Stimulated activated CD8-positive, alpha-beta memory T cell treated with anti-CD3 and anti-CD28 coated beads, Interleukin-4, amount 100 ng/mL, for 48 hours (primary cell): ENCODE measurements at regions not wholly inside any gene's neighbourhood (a gene's known extent, or its start where the extent isn't known, plus 50 kb on each side); places are given as distances from the start of the nearest gene placed in this dataset.

ENCODE experiments used
- DNase-seq: peaks from one replicate; pipeline ENCODE4 v3.0.0-alpha.2; 2020

- no peak for DNase-seq
Observed at GRCh38 chr4:128524311-128524710, 236.7 kb upstream of the PGRMC2 start.

DNA sequence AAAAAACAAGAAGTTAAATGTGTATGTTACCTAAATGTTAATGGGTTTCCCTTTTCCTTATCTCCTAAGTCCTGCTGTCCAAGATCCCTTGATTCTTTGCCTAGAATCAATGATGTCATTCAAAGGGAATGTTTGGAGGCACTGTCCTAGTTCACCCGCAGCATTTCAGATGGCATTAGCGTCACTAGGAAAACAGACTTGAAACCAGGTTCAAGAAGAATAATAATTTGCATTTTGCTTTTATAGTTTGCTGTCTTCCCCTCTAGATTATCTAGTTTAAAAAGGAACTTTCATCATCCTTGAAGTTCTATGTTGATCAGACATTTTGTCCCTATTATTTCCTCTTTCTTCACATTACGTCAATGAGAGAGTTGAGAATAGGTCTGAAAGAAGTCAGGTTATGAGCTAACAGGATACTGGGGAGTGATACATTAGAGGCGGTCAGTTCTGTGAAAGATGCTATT, 234.1 kb upstream of the PGRMC2 start:
- no peak for DNase-seq

DNA sequence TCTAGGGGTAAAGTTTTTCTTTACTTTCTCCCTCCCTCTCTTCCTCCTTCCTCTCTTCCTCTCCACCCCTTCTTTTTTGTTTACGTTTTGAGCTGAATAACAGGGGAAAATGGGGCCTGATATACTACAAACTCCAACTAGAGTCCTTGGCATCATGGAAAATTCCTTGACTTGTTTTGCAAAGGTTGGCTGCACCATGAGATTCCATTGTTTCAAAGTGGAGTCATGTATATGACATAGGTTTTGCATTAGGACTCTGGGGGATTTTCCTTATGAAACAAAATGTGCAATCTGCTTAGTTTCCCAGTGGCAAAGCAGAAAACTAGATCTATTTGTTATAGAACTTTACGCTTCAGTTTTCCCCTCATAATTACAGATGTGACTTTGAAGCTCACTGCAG, 233.5 kb upstream of the PGRMC2 start:
- DNase-seq = no peak

GRCh38 chr4:128519163-128519830, 231.7 kb upstream of the PGRMC2 start:
- no peak for DNase-seq

DNA sequence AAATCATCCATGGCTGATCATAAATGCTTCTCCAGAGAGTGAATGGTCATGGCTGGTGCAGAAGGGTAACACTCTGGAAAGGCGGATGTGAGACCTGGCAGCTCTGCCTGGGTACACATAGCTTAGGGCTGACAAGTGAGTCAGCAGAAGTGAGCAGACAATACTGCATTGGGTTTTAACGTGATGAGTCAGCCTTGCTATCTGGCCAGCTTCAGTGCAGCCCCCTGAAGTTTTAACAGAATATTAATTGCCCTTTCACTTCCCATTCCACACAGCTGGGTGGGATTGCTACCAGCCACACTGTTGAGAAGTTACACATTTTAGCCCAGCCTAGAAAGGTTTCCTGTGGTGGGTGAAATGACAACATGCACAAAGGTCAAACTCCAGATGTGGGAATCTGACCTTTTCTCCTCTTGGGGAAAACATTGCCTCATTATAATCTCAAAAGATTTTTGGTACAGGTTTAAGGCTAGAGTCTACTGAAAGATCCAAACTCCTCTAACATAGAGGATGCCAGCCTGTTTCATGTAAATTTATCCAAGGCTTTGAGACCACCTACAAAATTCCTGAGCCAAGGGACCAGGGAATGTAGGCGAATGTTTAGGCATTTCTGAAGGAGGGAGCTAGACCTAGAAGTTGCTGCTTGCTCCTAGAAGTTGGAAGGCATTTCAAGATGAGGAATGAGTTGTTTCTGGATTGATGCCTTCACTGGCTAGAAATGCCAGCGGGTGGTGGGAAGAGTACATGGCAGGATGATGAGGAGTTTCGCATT, 230.3 kb upstream of the PGRMC2 start:
- no peak for DNase-seq

DNA sequence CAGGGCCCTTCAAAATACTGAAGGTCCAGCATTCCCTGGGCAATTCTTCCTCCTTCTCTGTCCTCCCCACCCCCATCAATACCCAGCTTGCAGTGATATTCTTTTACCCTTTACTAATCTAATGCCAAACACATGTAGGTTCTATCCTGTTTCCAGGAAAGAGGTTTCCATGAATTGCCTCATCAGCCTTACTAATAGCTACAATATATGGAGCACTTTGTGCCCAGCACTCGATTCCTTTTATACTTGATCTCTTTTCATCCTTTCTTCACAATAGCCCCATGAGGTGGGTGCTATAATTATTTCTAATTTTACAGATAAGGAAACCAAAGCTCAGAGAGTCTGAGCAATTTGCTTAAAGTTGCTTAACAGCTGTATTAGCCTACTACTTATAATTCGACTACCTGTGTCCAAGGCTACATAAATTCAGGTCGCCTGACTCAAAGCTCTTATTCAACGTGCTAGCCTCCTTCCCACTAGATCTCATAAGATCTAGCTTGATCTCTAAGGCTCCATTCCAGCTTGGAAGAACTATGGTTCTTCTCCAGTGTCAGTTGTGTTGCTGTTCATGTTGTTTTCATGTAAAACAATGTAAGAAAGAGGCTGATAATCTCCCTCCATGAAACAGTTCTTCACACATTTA, 229.6 kb upstream of the PGRMC2 start:
- DNase-seq = no peak

- no peak for DNase-seq
Observed at GRCh38 chr4:128516301-128516969, 228.8 kb upstream of the PGRMC2 start.

DNA sequence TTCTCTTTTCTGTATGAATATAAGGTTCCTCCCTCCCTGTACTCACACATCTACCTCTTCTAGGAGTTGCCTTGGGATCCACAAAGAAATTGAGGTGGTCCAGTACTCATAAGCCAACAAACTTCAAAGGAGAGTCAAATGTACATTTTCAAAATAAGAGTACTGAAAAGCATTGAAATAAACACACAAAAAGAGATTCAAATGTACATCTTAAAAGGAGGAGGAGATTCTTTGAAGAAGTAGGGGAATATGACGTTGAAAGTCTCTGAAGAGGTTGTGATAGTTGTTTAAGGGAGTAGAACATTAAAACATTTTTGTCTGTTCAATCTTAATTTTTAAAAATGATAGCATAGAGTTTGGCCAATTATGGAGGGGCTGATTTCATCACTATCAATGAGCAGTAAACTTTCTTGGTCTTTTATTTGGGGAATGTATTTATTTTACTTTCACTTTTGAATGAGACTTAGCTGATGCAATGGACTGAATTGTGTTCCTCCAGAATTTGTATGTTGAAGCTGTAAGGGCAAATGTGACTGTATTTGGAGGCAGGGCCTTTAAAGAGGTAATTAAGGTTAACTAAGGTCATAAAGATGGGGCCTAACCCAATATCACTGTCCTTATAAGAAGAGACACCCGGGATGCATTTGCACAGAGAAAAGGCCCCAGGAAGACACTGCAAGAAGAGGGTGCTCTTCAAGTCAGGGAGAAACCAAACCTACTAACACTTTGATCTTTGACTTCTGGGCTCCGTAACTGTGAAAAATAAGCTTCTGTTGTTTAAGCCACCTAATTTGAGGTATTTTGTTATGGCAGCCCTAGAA, 226.3 kb upstream of the PGRMC2 start:
- DNase-seq = no peak

DNA sequence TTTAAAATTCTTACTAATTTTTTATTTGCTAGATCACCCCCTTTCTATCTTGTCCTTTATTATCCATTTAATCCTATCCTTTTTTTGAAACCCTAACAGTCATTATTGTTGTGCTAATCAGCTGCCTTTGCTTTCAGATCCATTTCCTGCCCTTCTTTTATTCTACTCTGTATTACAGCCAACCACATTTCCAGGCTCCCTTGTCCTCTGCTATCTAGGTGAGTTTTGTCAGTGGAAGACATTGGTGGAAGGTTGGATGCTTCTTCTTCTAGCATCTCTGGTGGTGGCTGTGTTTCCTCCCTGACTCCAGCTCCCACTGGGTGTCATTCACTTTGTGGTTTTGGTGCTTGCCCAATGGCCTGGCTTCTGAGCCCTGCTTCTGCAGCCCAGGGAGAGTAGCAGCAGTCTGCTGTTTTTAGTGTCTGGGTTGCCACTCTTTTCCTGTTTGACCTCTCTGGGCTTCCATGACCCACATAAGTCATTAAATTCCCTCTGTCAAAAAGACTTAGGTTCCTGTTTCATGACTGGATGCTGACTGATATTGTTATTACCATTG, 225.2 kb upstream of the PGRMC2 start:
- no peak for DNase-seq

DNA sequence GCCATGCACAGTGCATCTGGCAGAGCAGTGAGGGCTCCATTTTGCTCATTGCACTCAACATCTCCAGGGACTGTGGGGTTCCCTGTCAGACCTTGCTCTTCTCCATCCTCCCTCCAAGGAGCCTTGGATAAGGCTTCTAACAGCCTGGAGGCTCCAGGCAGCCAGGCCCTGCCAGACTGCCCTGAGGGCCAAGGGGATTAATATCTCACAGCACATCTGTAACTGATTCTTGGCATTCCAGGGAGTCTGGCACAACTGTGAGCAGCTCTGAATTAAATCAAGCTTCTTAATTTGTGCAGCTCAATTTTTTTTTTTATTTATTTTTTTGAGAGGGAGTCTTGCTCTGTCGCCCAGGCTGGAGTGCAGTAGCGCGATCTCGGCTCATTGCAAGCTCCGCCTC, 224.5 kb upstream of the PGRMC2 start:
- no peak for DNase-seq

- DNase-seq = no peak
Observed at GRCh38 chr4:128510850-128511249, 223.2 kb upstream of the PGRMC2 start.

- no peak for DNase-seq
Observed at GRCh38 chr4:128502818-128503527, 215.4 kb upstream of the PGRMC2 start.

GRCh38 chr4:128501239-128501638, 213.6 kb upstream of the PGRMC2 start:
- DNase-seq = no peak

- DNase-seq = no peak
Observed at GRCh38 chr4:128488055-128488705, 200.6 kb upstream of the PGRMC2 start.

GRCh38 chr4:128484896-128485295, 197.3 kb upstream of the PGRMC2 start:
- no peak for DNase-seq

DNA sequence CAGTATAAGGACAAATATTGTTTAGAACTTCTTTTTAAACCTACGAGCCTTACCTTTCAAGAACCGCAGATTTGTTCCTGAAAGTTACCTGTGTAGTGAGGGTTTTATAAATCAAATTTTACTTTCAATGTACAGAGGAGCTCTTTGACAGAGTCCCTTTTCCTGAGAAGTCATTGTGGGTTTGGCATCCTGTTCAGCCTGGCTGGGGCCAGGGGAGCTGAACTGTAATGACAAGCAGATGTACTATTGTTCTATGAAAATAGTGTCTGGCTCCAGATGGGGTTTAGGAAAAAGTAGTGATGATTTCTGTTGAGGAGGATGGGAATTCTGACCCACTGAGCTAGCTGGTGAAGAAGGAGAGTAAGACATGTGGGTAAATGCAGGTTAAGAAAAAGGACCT, 196.2 kb upstream of the PGRMC2 start:
- no peak for DNase-seq

DNA sequence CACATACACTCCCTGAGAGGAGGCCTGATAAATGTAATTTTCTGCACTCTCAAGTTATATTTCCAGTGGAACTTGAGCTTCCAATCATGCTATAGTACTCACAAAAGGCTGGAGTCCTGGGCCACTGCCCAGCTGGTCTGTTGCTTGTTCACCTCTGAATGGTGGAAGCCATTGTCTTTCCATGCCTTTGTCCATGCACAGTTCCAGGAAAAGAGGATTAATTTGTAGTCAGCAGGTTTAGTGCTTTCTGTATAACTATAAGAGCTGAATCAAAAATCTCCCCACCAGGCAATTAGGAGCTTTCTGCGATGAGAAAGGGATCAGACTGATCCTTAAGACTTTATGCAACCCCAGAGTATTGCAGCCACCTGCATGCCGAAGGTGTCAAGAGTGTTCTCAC, 195.4 kb upstream of the PGRMC2 start:
- DNase-seq = no peak

DNA sequence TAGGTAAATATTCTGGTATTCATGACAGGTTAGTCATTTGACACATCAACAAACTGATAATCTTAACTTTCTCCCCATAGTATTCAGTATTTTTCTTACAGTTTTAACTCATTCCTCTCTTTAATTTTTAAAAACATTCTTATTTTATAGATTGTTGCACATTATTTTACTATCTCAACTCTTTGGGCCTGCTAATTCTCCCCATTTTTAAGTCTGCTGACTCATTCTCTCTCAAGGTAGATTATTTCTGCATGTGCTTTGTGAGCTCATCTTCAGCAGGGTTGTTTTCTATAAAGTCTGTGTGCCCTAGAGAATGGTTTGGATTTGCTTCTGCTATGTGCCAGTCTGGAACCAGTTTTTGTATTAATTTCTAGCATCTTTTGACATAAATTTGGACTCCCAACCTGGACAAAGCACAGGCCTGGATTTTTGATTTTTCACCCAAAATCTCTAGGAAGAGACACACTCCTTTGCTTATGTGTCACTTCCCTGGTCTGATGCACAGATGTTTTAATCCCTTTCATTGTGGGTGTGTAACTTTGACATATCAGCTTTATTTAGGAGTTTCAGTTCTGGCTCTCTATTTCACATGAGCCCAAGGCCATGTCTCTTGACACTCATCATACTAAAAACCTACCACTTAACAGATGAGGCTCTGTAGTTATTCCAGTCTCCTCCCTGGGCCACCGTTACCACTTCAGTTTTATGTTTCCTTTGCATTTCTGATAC, 194.3 kb upstream of the PGRMC2 start:
- DNase-seq = no peak

- no peak for DNase-seq
Observed at GRCh38 chr4:128480945-128481344, 193.3 kb upstream of the PGRMC2 start.

GRCh38 chr4:128477540-128477939, 189.9 kb upstream of the PGRMC2 start:
- DNase-seq = no peak
